ENCODE measurements at regions not wholly inside any gene's neighbourhood (a gene's known extent, or its start where the extent isn't known, plus 50 kb on each side); places are given as distances from the start of the nearest gene placed in this dataset.

DNA sequence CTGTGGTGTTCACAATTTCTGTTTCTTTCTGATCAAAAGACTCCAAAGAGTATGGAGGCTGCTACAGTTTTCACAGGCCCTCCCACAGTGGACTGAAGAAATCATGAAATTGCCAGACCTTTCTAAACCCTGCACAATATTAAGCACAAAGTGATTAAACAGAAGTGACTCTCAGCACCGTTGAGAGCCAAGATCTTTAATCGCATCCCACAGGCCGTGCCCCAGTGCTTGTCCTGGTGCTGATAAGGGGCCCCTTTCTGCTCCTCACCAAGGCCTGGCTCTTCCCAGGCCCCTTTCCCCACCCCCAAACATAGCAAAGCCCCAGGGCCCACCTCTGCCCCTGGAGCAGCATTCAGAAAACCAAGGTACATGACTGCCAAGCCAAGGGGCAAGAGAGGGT is 57.4 kb upstream of the BMAL1 start:
- no peak for ATAC-seq
- CTCF ChIA-PET: no interaction called here
- TF ChIP-seq MYBL2 (CRISPR knock-in tag; IDR thresholded peaks at IDR 0.05) (no peak), PRRX2 (CRISPR knock-in tag; IDR thresholded peaks at IDR 0.05) (no peak), NR2C2 (CRISPR knock-in tag; IDR thresholded peaks at IDR 0.05) (no peak), NFATC4 (CRISPR knock-in tag; IDR thresholded peaks at IDR 0.05) (no peak), ZBTB21 (CRISPR knock-in tag; IDR thresholded peaks at IDR 0.05; ENCODE audit: borderline replicate concordance) (no peak), MXD4 (CRISPR knock-in tag; IDR thresholded peaks at IDR 0.05; ENCODE audit: borderline replicate concordance) (no peak), FOXP1 (CRISPR knock-in tag; IDR thresholded peaks at IDR 0.05; ENCODE audit: borderline replicate concordance) (no peak), ZNF671 (CRISPR knock-in tag; IDR thresholded peaks at IDR 0.05) (no peak), ATF1 (CRISPR knock-in tag; IDR thresholded peaks at IDR 0.05) (no peak), KAT7 (CRISPR knock-in tag; IDR thresholded peaks at IDR 0.05; ENCODE audit: borderline replicate concordance) (no peak), ZNF121 (CRISPR knock-in tag; IDR thresholded peaks at IDR 0.05) (no peak), ZNF317 (CRISPR knock-in tag; IDR thresholded peaks at IDR 0.05; ENCODE audit: borderline replicate concordance, low read depth) (no peak), CREB1 (CRISPR knock-in tag; IDR thresholded peaks at IDR 0.05) (no peak)
- TF ChIP-seq, protein P1, sequence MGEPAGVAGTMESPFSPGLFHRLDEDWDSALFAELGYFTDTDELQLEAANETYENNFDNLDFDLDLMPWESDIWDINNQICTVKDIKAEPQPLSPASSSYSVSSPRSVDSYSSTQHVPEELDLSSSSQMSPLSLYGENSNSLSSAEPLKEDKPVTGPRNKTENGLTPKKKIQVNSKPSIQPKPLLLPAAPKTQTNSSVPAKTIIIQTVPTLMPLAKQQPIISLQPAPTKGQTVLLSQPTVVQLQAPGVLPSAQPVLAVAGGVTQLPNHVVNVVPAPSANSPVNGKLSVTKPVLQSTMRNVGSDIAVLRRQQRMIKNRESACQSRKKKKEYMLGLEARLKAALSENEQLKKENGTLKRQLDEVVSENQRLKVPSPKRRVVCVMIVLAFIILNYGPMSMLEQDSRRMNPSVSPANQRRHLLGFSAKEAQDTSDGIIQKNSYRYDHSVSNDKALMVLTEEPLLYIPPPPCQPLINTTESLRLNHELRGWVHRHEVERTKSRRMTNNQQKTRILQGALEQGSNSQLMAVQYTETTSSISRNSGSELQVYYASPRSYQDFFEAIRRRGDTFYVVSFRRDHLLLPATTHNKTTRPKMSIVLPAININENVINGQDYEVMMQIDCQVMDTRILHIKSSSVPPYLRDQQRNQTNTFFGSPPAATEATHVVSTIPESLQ (CRISPR knock-in tag; IDR thresholded peaks at IDR 0.05): no peak
- TF ChIP-seq, protein P2, sequence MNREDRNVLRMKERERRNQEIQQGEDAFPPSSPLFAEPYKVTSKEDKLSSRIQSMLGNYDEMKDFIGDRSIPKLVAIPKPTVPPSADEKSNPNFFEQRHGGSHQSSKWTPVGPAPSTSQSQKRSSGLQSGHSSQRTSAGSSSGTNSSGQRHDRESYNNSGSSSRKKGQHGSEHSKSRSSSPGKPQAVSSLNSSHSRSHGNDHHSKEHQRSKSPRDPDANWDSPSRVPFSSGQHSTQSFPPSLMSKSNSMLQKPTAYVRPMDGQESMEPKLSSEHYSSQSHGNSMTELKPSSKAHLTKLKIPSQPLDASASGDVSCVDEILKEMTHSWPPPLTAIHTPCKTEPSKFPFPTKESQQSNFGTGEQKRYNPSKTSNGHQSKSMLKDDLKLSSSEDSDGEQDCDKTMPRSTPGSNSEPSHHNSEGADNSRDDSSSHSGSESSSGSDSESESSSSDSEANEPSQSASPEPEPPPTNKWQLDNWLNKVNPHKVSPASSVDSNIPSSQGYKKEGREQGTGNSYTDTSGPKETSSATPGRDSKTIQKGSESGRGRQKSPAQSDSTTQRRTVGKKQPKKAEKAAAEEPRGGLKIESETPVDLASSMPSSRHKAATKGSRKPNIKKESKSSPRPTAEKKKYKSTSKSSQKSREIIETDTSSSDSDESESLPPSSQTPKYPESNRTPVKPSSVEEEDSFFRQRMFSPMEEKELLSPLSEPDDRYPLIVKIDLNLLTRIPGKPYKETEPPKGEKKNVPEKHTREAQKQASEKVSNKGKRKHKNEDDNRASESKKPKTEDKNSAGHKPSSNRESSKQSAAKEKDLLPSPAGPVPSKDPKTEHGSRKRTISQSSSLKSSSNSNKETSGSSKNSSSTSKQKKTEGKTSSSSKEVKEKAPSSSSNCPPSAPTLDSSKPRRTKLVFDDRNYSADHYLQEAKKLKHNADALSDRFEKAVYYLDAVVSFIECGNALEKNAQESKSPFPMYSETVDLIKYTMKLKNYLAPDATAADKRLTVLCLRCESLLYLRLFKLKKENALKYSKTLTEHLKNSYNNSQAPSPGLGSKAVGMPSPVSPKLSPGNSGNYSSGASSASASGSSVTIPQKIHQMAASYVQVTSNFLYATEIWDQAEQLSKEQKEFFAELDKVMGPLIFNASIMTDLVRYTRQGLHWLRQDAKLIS (CRISPR knock-in tag; IDR thresholded peaks at IDR 0.05; ENCODE audit: borderline replicate concordance): no peak
- TF ChIP-seq, protein P3, sequence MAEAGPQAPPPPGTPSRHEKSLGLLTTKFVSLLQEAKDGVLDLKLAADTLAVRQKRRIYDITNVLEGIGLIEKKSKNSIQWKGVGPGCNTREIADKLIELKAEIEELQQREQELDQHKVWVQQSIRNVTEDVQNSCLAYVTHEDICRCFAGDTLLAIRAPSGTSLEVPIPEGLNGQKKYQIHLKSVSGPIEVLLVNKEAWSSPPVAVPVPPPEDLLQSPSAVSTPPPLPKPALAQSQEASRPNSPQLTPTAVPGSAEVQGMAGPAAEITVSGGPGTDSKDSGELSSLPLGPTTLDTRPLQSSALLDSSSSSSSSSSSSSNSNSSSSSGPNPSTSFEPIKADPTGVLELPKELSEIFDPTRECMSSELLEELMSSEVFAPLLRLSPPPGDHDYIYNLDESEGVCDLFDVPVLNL (CRISPR knock-in tag; IDR thresholded peaks at IDR 0.05; ENCODE audit: borderline replicate concordance, low read depth): no peak
- TF ChIP-seq, protein P4, sequence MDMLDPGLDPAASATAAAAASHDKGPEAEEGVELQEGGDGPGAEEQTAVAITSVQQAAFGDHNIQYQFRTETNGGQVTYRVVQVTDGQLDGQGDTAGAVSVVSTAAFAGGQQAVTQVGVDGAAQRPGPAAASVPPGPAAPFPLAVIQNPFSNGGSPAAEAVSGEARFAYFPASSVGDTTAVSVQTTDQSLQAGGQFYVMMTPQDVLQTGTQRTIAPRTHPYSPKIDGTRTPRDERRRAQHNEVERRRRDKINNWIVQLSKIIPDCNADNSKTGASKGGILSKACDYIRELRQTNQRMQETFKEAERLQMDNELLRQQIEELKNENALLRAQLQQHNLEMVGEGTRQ (CRISPR knock-in tag; IDR thresholded peaks at IDR 0.05): no peak
- TF ChIP-seq, protein P5, sequence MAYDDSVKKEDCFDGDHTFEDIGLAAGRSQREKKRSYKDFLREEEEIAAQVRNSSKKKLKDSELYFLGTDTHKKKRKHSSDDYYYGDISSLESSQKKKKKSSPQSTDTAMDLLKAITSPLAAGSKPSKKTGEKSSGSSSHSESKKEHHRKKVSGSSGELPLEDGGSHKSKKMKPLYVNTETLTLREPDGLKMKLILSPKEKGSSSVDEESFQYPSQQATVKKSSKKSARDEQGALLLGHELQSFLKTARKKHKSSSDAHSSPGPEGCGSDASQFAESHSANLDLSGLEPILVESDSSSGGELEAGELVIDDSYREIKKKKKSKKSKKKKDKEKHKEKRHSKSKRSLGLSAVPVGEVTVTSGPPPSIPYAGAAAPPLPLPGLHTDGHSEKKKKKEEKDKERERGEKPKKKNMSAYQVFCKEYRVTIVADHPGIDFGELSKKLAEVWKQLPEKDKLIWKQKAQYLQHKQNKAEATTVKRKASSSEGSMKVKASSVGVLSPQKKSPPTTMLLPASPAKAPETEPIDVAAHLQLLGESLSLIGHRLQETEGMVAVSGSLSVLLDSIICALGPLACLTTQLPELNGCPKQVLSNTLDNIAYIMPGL (CRISPR knock-in tag; IDR thresholded peaks at IDR 0.05): no peak
- TF ChIP-seq, protein P6, sequence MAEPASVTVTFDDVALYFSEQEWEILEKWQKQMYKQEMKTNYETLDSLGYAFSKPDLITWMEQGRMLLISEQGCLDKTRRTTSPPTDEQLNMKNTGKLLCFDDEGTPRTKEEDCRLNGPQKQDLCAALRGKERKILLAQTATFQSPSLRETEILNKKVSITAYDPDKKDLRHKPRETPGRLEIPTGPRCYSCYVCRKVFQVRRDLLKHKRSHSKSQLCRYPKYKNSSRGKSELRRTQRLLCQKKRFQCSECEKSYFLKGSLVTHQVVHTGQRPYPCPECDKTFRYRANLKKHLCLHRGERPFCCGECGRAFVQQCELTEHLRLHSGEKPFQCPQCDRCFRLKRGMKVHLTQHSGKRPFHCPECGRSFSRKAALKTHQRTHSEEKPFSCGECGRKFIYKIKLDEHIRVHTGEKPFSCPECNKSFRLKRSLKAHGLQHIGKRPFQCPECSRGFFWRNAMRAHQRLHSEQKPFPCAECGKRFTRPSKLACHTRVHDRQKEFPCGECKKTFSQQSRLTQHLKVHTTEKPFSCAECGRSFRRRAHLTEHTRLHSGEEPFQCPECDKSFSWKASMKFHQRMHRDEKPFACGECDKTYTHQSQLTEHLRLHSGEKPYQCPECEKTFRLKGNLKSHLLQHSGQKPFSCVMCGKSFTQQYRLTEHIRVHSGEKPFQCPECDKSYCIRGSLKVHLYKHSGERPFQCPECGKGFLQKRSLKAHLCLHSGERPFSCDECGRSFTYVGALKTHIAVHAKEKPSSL (CRISPR knock-in tag; conservative IDR thresholded peaks at IDR 0.05): no peak
- TF ChIP-seq, protein P7, sequence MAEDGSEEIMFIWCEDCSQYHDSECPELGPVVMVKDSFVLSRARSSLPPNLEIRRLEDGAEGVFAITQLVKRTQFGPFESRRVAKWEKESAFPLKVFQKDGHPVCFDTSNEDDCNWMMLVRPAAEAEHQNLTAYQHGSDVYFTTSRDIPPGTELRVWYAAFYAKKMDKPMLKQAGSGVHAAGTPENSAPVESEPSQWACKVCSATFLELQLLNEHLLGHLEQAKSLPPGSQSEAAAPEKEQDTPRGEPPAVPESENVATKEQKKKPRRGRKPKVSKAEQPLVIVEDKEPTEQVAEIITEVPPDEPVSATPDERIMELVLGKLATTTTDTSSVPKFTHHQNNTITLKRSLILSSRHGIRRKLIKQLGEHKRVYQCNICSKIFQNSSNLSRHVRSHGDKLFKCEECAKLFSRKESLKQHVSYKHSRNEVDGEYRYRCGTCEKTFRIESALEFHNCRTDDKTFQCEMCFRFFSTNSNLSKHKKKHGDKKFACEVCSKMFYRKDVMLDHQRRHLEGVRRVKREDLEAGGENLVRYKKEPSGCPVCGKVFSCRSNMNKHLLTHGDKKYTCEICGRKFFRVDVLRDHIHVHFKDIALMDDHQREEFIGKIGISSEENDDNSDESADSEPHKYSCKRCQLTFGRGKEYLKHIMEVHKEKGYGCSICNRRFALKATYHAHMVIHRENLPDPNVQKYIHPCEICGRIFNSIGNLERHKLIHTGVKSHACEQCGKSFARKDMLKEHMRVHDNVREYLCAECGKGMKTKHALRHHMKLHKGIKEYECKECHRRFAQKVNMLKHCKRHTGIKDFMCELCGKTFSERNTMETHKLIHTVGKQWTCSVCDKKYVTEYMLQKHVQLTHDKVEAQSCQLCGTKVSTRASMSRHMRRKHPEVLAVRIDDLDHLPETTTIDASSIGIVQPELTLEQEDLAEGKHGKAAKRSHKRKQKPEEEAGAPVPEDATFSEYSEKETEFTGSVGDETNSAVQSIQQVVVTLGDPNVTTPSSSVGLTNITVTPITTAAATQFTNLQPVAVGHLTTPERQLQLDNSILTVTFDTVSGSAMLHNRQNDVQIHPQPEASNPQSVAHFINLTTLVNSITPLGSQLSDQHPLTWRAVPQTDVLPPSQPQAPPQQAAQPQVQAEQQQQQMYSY (CRISPR knock-in tag; IDR thresholded peaks at IDR 0.05): no peak
- POLR2A ChIA-PET: no interaction called here
- H3K9me3 Mint-ChIP-seq: peaks cover 3% of the 10 kb centered on the region; the same call in 1 of the 2 replicates
- DNase-seq (ENCODE audit: low spot score): no peak
- H3K27me3 Mint-ChIP-seq (ENCODE audit: low read depth): no peaks in the 10 kb centered on the region
- H3K27ac Mint-ChIP-seq: no peak overlapping the region
- H3K4me3 Mint-ChIP-seq: no peak overlapping the region
- H3K4me1 Mint-ChIP-seq: peaks cover 14% of the 10 kb centered on the region
- H3K36me3 Mint-ChIP-seq: no peaks in the 10 kb centered on the region
